ENCODE measurements at regions not wholly inside any gene's neighbourhood (a gene's known extent, or its start where the extent isn't known, plus 50 kb on each side); places are given as distances from the start of the nearest gene placed in this dataset.

- H3K4me3 ChIP-seq (replicated peaks in 1 of 2; ENCODE audit: low read depth in 1 of 2, low read length in 2 of 2) = no peak overlapping the region
- no peaks in the 10 kb centered on the region for H3K9me3 ChIP-seq (ENCODE audit: control insufficient read depth in 1 of 2, insufficient read depth in 1 of 2, low read depth in 1 of 2, low read length in 2 of 2)
- no peaks in the 10 kb centered on the region for H3K36me3 ChIP-seq (ENCODE audit: control insufficient read depth in 1 of 2, insufficient read depth in 2 of 2, low read length in 2 of 2)
- no peak overlapping the region for H3K9ac ChIP-seq (ENCODE audit: low read length)
- no peak overlapping the region for H2AFZ ChIP-seq (ENCODE audit: low read depth, low read length, poor library complexity, severe bottlenecking)
- no peaks in the 10 kb centered on the region for H3K79me2 ChIP-seq (ENCODE audit: insufficient read depth, low read length)
- no peaks in the 10 kb centered on the region for H4K20me1 ChIP-seq (ENCODE audit: insufficient read depth)
- ChIA-PET POLR2A (no interaction called here), RAD21 (ENCODE audit: low non-redundant PET in 1 of 2, low total read pairs in 2 of 2, uncharacterized antibody in 2 of 2, unreplicated experiment in 2 of 2) (no interaction called here), CTCF (no interaction called here)
- H3K27ac ChIP-seq (ENCODE audit: low read depth, low read length) = no peak overlapping the region
- BruUV-seq (replicated peaks) = no TSS peak
- H3K4me1 ChIP-seq (ENCODE audit: control insufficient read depth in 1 of 2, insufficient read depth in 2 of 2, low read length in 2 of 2) = no peaks in the 10 kb centered on the region
- H3K4me2 ChIP-seq (ENCODE audit: low read length) = no peak overlapping the region
- H3K9me2 ChIP-seq (ENCODE audit: insufficient read depth) = no peaks in the 10 kb centered on the region
- no peak for ATAC-seq
- TF ChIP-seq EZH2phosphoT487 (IDR thresholded peaks at IDR 0.05; ENCODE audit: borderline replicate concordance) = no peak
- 0 out of 2 replicates have a peak, but pooled peaks have one; percentile 11 for TF ChIP-seq FOSL1 (IDR thresholded peaks at IDR 0.05; ENCODE audit: low read depth)
- TF ChIP-seq CEBPB (IDR thresholded peaks at IDR 0.05; ENCODE audit: low read depth) = peak; percentile 42; the same call in 1 of the 2 replicates
- no peak for TF ChIP-seq TCF7L2 (IDR thresholded peaks at IDR 0.05; ENCODE audit: borderline replicate concordance, extremely low read depth, insufficient read depth, insufficient read length)
- intact Hi-C loops (cut with micrococcal nuclease) = no loop called here
- peak; percentile 10 for DNase-seq (ENCODE audit: low read depth, low spot score)
- no peaks in the 10 kb centered on the region for H3K27me3 ChIP-seq (ENCODE audit: insufficient read depth, low read length)
These were observed 1471.7 kb upstream of the C9orf72 start for GRCh38 chr9:29044959-29045358.

GRCh38 chr9:29060041-29060440 is 1486.8 kb upstream of the C9orf72 start:
- H4K20me1 ChIP-seq (ENCODE audit: insufficient read depth) = no peaks in the 10 kb centered on the region
- H3K36me3 ChIP-seq (ENCODE audit: control insufficient read depth in 1 of 2, insufficient read depth in 2 of 2, low read length in 2 of 2) = no peaks in the 10 kb centered on the region
- ChIA-PET POLR2A (no interaction called here), CTCF (no interaction called here), RAD21 (ENCODE audit: low non-redundant PET in 1 of 2, low total read pairs in 2 of 2, uncharacterized antibody in 2 of 2, unreplicated experiment in 2 of 2) (no interaction called here)
- H3K27ac ChIP-seq (ENCODE audit: low read depth, low read length) = no peak overlapping the region
- no TSS peak for BruUV-seq (replicated peaks)
- ATAC-seq (no peak), DNase-seq (ENCODE audit: low read depth, low spot score) (no peak)
- no peak overlapping the region for H3K4me2 ChIP-seq (ENCODE audit: low read length)
- TF ChIP-seq ZNF274 (IDR thresholded peaks at IDR 0.05; ENCODE audit: low read depth, low read length) (no peak), CEBPB (IDR thresholded peaks at IDR 0.05; ENCODE audit: low read depth) (no peak), ELF1 (IDR thresholded peaks at IDR 0.05; ENCODE audit: borderline replicate concordance, low read depth) (no peak)
- H3K9ac ChIP-seq (ENCODE audit: low read length) = no peak overlapping the region
- H3K9me2 ChIP-seq (ENCODE audit: insufficient read depth) = no peaks in the 10 kb centered on the region
- H3K79me2 ChIP-seq (ENCODE audit: insufficient read depth, low read length) = no peaks in the 10 kb centered on the region
- H3K9me3 ChIP-seq (ENCODE audit: control insufficient read depth in 1 of 2, insufficient read depth in 1 of 2, low read depth in 1 of 2, low read length in 2 of 2) = peaks cover 0 to 4% of the 10 kb centered on the region in 2 experiments; a peak in 1 of 4 replicates
- H3K4me3 ChIP-seq (replicated peaks in 1 of 2; ENCODE audit: low read depth in 1 of 2, low read length in 2 of 2) = no peak overlapping the region
- no peaks in the 10 kb centered on the region for H3K27me3 ChIP-seq (ENCODE audit: insufficient read depth, low read length)
- no peak overlapping the region for H2AFZ ChIP-seq (ENCODE audit: low read depth, low read length, poor library complexity, severe bottlenecking)
- H3K4me1 ChIP-seq (ENCODE audit: control insufficient read depth in 1 of 2, insufficient read depth in 2 of 2, low read length in 2 of 2) = no peaks in the 10 kb centered on the region
- intact Hi-C loops (cut with micrococcal nuclease) = no loop called here
